HCT116 (cell line): ENCODE measurements at regions not wholly inside any gene's neighbourhood (a gene's known extent, or its start where the extent isn't known, plus 50 kb on each side); places are given as distances from the start of the nearest gene placed in this dataset.

Experiments used
- ATAC-seq: fragments of 200-7000 bp; cut with Tn5 transposase; 2 replicates; pipeline ENCODE4 v1.9.1; 2020; ENCODE audit warnings: mild to moderate bottlenecking, moderate library complexity
- BruUV-seq: library from RNA; stranded (reverse); fragments of 400-500 nt; replicated peaks from 2 replicates; lab custom pipeline; 2021; lab: Mats Ljungman, UMichigan
- CTCF ChIA-PET: fragments of 300-600 bp; sonication (Branson Sonifier 250); formaldehyde crosslinking; loops from one replicate; lab custom pipeline; 2021; ENCODE audit warnings: antibody characterized with exemption; lab: Charles Lee
- POLR2A ChIA-PET: fragments of 300-600, 350-600 bp; sonication (Branson Sonifier 250); formaldehyde crosslinking; loops from one replicate; lab custom pipeline; 2021; ENCODE audit warnings: antibody characterized with exemption; lab: Charles Lee
- RAD21 ChIA-PET, 2 experiments: fragments of 300-600 bp; sonication (Branson Sonifier 250); formaldehyde crosslinking; loops; one replicate each; lab custom pipeline; 2023; ENCODE audit warnings: low total read pairs in 2 of 2; ENCODE audit not compliant: uncharacterized antibody in 2 of 2, unreplicated experiment in 2 of 2, low non-redundant PET in 1 of 2; lab: Charles Lee
- DNase-seq: peaks from one replicate; pipeline ENCODE4 v3.0.0-alpha.2; 2010; ENCODE audit warnings: low read depth, low spot score
- H2AFZ ChIP-seq: fragments of 200-600 bp; shearing (Covaris generic), sonication (generic); 2 replicates; pipeline ENCODE4 v1.6.1; 2017; ENCODE audit warnings: low read depth, mixed run types, mixed read lengths, antibody characterized with exemption, low read length; ENCODE audit not compliant: poor library complexity, severe bottlenecking
- H3K27ac ChIP-seq: 2 replicates; pipeline ENCODE4 v1.5.1; 2012; ENCODE audit warnings: low read depth, low read length
- H3K27me3 ChIP-seq: fragments of 200-600 bp; sonication (generic); 2 replicates; pipeline ENCODE4 v1.6.1; 2016; ENCODE audit warnings: mixed run types, low read length, mixed read lengths; ENCODE audit not compliant: insufficient read depth
- H3K36me3 ChIP-seq, 2 experiments: fragments of 200-500 bp in 1 of 2; fragments of 200-600 bp in 1 of 2; sonication (Bioruptor generic) in 1 of 2; sonication (generic) in 1 of 2; 2 replicates each; pipeline versions ENCODE4 v1.5.1 to v1.6.1; 2014 to 2016; ENCODE audit warnings: low read length in 2 of 2, inconsistent platforms in 1 of 2, mixed read lengths in 1 of 2, mixed run types in 1 of 2; ENCODE audit not compliant: insufficient read depth in 2 of 2, control insufficient read depth in 1 of 2
- H3K4me1 ChIP-seq, 2 experiments: fragments of 200-600 bp in 1 of 2; sonication (generic) in 1 of 2; 2 replicates each; pipeline versions ENCODE4 v1.5.1 to v1.6.1; 2012 to 2017; ENCODE audit warnings: low read length in 2 of 2, inconsistent platforms in 1 of 2, mild to moderate bottlenecking in 1 of 2, mixed read lengths in 1 of 2, mixed run types in 1 of 2, moderate library complexity in 1 of 2; ENCODE audit not compliant: insufficient read depth in 2 of 2, control insufficient read depth in 1 of 2
- H3K4me2 ChIP-seq: fragments of 200-600 bp; sonication (generic); 2 replicates; pipeline ENCODE4 v1.6.1; 2017; ENCODE audit warnings: mixed run types, low read length, mixed read lengths
- H3K4me3 ChIP-seq, 2 experiments: fragments of 200-600 bp in 1 of 2; sonication (generic) in 1 of 2; replicated peaks in 1 of 2; 2 replicates each; pipeline ENCODE4 v1.5.1; 2011 to 2016; ENCODE audit warnings: low read length in 2 of 2, control low read depth in 1 of 2, low read depth in 1 of 2, mild to moderate bottlenecking in 1 of 2, mixed read lengths in 1 of 2, mixed run types in 1 of 2
- H3K79me2 ChIP-seq: fragments of 200-600 bp; sonication (generic); 2 replicates; pipeline ENCODE4 v1.6.1; 2017; ENCODE audit warnings: mild to moderate bottlenecking, mixed run types, low read length, moderate library complexity, mixed read lengths; ENCODE audit not compliant: insufficient read depth
- H3K9ac ChIP-seq: fragments of 200-600 bp; sonication (generic); 2 replicates; pipeline ENCODE4 v1.6.1; 2016; ENCODE audit warnings: low read length, mixed read lengths
- H3K9me2 ChIP-seq: fragments of 200-600 bp; sonication (generic), shearing (Covaris generic); 2 replicates; pipeline ENCODE4 v1.6.1; 2017; ENCODE audit warnings: mixed run types, mild to moderate bottlenecking, moderate library complexity; ENCODE audit not compliant: insufficient read depth
- H3K9me3 ChIP-seq, 2 experiments: fragments of 200-500 bp in 1 of 2; fragments of 200-600 bp in 1 of 2; sonication (Bioruptor generic) in 1 of 2; sonication (generic) in 1 of 2; 2 replicates each; pipeline ENCODE4 v1.6.1; 2014 to 2017; ENCODE audit warnings: low read length in 2 of 2, mixed read lengths in 2 of 2, inconsistent platforms in 1 of 2, low read depth in 1 of 2, mild to moderate bottlenecking in 1 of 2, mixed run types in 1 of 2, moderate library complexity in 1 of 2; ENCODE audit not compliant: control insufficient read depth in 1 of 2, insufficient read depth in 1 of 2
- H4K20me1 ChIP-seq: fragments of 200-600 bp; sonication (generic), shearing (Covaris generic); 2 replicates; pipeline ENCODE4 v1.6.1; 2017; ENCODE audit warnings: mixed run types, mild to moderate bottlenecking, moderate library complexity; ENCODE audit not compliant: insufficient read depth
- CBX3 ChIP-seq: IDR thresholded peaks from 2 replicates; pipeline ENCODE4 v1.6.1; 2012; ENCODE audit warnings: low read depth
- CTCF ChIP-seq, 3 experiments: fragments of 200-600 bp in 1 of 3; sonication (generic) in 1 of 3; IDR thresholded peaks in 2 of 3; conservative IDR thresholded peaks in 1 of 3; 2 replicates each; pipeline ENCODE4 v1.5.1; 2012 to 2017; ENCODE audit warnings: low read depth in 2 of 3, low read length in 2 of 3, antibody characterized with exemption in 1 of 3, borderline replicate concordance in 1 of 3, control low read depth in 1 of 3, mild to moderate bottlenecking in 1 of 3, mixed read lengths in 1 of 3, mixed run types in 1 of 3, moderate library complexity in 1 of 3; ENCODE audit not compliant: insufficient read depth in 1 of 3
- ELF1 ChIP-seq: IDR thresholded peaks from 2 replicates; pipeline ENCODE4 v1.6.1; 2012; ENCODE audit warnings: low read depth, borderline replicate concordance
- EZH2 ChIP-seq: fragments of 200-600 bp; sonication (generic); IDR thresholded peaks from 2 replicates; pipeline ENCODE4 v1.6.1; 2017; ENCODE audit warnings: antibody characterized with exemption, mixed run types
- EZH2phosphoT487 ChIP-seq: fragments of 200-600 bp; IDR thresholded peaks from 2 replicates; pipeline ENCODE4 v1.6.1; 2018; ENCODE audit warnings: antibody characterized with exemption, borderline replicate concordance
- FOSL1 ChIP-seq: IDR thresholded peaks from 2 replicates; pipeline ENCODE4 v1.6.1; 2012; ENCODE audit warnings: low read depth
- JUND ChIP-seq: IDR thresholded peaks from 2 replicates; pipeline ENCODE4 v1.6.1; 2012
- MAX ChIP-seq: IDR thresholded peaks from 2 replicates; pipeline ENCODE4 v1.6.1; 2012
- POLR2A ChIP-seq: IDR thresholded peaks from 2 replicates; pipeline ENCODE4 v1.7.0; 2011; ENCODE audit warnings: borderline replicate concordance; ENCODE audit not compliant: insufficient read depth, insufficient read length; ENCODE audit errors: extremely low read depth
- POLR2AphosphoS5 ChIP-seq: IDR thresholded peaks from 2 replicates; pipeline ENCODE4 v1.6.1; 2011; ENCODE audit warnings: mild to moderate bottlenecking, low read depth, low read length, moderate library complexity
- RAD21 ChIP-seq: IDR thresholded peaks from 2 replicates; pipeline ENCODE4 v1.6.1; 2012; ENCODE audit warnings: low read depth, mild to moderate bottlenecking
- SP1 ChIP-seq: IDR thresholded peaks from 2 replicates; pipeline ENCODE4 v1.6.1; 2012; ENCODE audit warnings: low read depth
- TCF7L2 ChIP-seq: IDR thresholded peaks from 2 replicates; pipeline ENCODE4 v1.7.0; 2011; ENCODE audit warnings: borderline replicate concordance, inconsistent platforms; ENCODE audit not compliant: insufficient read depth, insufficient read length; ENCODE audit errors: extremely low read depth
- YY1 ChIP-seq: IDR thresholded peaks from 2 replicates; pipeline ENCODE4 v1.6.1; 2011; ENCODE audit warnings: low read length, low read depth, moderate library complexity, mild to moderate bottlenecking; ENCODE audit not compliant: insufficient replicate concordance; ENCODE audit errors: extremely low read depth
- ZBTB33 ChIP-seq: IDR thresholded peaks from 2 replicates; pipeline ENCODE4 v1.6.1; 2011; ENCODE audit warnings: mild to moderate bottlenecking, low read length, moderate library complexity; ENCODE audit not compliant: insufficient replicate concordance; ENCODE audit errors: extremely low read depth
- ZFX ChIP-seq: fragments of 450-650 bp; IDR thresholded peaks from 2 replicates; pipeline ENCODE4 v1.6.1; 2017
- ZNF274 ChIP-seq: fragments of 200-500 bp; sonication (Bioruptor generic); IDR thresholded peaks from 2 replicates; pipeline ENCODE4 v1.6.1; 2014; ENCODE audit warnings: mild to moderate bottlenecking, low read depth, low read length, inconsistent platforms
- intact Hi-C: fragments of 100-400 bp; cut with micrococcal nuclease; formaldehyde crosslinking; loops from 2 replicates; pipeline ENCODE4 v1.10.0; 2022

GRCh38 chr2:122433123-122433754 lies 677.8 kb downstream of the TSN start:
- Histone ChIP-seq H3K4me3 (no peak overlapping the region), H3K36me3 (no peaks in the 10 kb centered on the region), H3K4me1 (no peaks in the 10 kb centered on the region)
- ATAC-seq, result no peak
- no TSS peak for BruUV-seq
- TF ChIP-seq EZH2phosphoT487 (no peak), RAD21 (no peak), MAX (no peak), POLR2A (no peak), SP1 (no peak), EZH2 (no peak), YY1 (no peak), CTCF (IDR thresholded peaks at IDR 0.05 in 2 of 3, conservative IDR thresholded peaks at IDR 0.05 in 1 of 3; ENCODE audit: borderline replicate concordance in 1 of 3, insufficient read depth in 1 of 3, low read depth in 2 of 3, low read length in 2 of 3) (no peak), JUND (no peak), TCF7L2 (no peak), ELF1 (no peak), ZBTB33 (no peak), ZNF274 (no peak), POLR2AphosphoS5 (no peak), CBX3 (no peak), ZFX (no peak), FOSL1 (no peak)
- TF ChIP-seq, all 23 proteins: peak for 0
- CTCF ChIA-PET, result no interaction called here
- Histone ChIP-seq H3K79me2 (no peaks in the 10 kb centered on the region), H3K9ac (no peak overlapping the region), H3K9me2 (no peaks in the 10 kb centered on the region), H4K20me1 (no peaks in the 10 kb centered on the region), H2AFZ (no peak overlapping the region), H3K9me3 (peaks cover 0 to 3% of the 10 kb centered on the region in 2 experiments; a peak in 2 of 4 replicates), H3K27ac (no peak overlapping the region), H3K4me2 (no peak overlapping the region), H3K27me3 (no peaks in the 10 kb centered on the region)
- DNase-seq, result no peak
- intact Hi-C loops, result no loop called here
- POLR2A ChIA-PET, result no interaction called here
- RAD21 ChIA-PET, result no interaction called here
